GM21367 (cell line): ENCODE measurements at regions not wholly inside any gene's neighbourhood (a gene's known extent, or its start where the extent isn't known, plus 50 kb on each side); places are given as distances from the start of the nearest gene placed in this dataset.

Experiments
- ATAC-seq: cut with Tn5 transposase; IDR thresholded peaks from one replicate; pipeline ENCODE4 v1.9.1; 2021; ENCODE audit not compliant: unreplicated experiment

- ATAC-seq = no peak
These were observed 50.6 kb upstream of the ARHGAP42 start for GRCh38 chr11:100636536-100636935.
